Immature natural killer cell (primary cell): ENCODE measurements at regions not wholly inside any gene's neighbourhood (a gene's known extent, or its start where the extent isn't known, plus 50 kb on each side); places are given as distances from the start of the nearest gene placed in this dataset.

Source experiments
- DNase-seq, 3 donors: peaks; one replicate each; pipeline ENCODE4 v3.0.0; 2022; ENCODE audit warnings: mixed read lengths in 1 of 3
- H3K27ac Mint-ChIP-seq, 6 donors: one replicate each; pipeline ENCODE4 v1.8.0; 2020; ENCODE audit warnings: mixed read lengths in 6 of 6, mild to moderate bottlenecking in 5 of 6, inconsistent platforms in 4 of 6, moderate library complexity in 3 of 6
- H3K27me3 Mint-ChIP-seq, 3 donors: one replicate each; pipeline ENCODE4 v1.8.0; 2020 to 2021; ENCODE audit warnings: low read depth in 3 of 3, mild to moderate bottlenecking in 3 of 3, mixed read lengths in 3 of 3, moderate library complexity in 3 of 3, inconsistent platforms in 1 of 3
- H3K36me3 Mint-ChIP-seq, 3 donors: one replicate each; pipeline ENCODE4 v1.8.0; 2020; ENCODE audit warnings: mixed read lengths in 3 of 3, inconsistent platforms in 2 of 3, mild to moderate bottlenecking in 2 of 3
- H3K4me1 Mint-ChIP-seq, 2 donors: one replicate each; pipeline ENCODE4 v1.8.0; 2020; ENCODE audit warnings: inconsistent platforms in 2 of 2, mild to moderate bottlenecking in 2 of 2, mixed read lengths in 2 of 2, moderate library complexity in 1 of 2
- H3K4me3 Mint-ChIP-seq, 5 donors: one replicate each; pipeline ENCODE4 v1.8.0; 2020; ENCODE audit warnings: mild to moderate bottlenecking in 5 of 5, mixed read lengths in 5 of 5, inconsistent platforms in 3 of 5, moderate library complexity in 3 of 5
- H3K9me3 Mint-ChIP-seq, 6 donors: one replicate each; pipeline ENCODE4 v1.8.0; 2020; ENCODE audit warnings: mild to moderate bottlenecking in 6 of 6, mixed read lengths in 6 of 6, inconsistent platforms in 4 of 6, moderate library complexity in 3 of 6

DNA sequence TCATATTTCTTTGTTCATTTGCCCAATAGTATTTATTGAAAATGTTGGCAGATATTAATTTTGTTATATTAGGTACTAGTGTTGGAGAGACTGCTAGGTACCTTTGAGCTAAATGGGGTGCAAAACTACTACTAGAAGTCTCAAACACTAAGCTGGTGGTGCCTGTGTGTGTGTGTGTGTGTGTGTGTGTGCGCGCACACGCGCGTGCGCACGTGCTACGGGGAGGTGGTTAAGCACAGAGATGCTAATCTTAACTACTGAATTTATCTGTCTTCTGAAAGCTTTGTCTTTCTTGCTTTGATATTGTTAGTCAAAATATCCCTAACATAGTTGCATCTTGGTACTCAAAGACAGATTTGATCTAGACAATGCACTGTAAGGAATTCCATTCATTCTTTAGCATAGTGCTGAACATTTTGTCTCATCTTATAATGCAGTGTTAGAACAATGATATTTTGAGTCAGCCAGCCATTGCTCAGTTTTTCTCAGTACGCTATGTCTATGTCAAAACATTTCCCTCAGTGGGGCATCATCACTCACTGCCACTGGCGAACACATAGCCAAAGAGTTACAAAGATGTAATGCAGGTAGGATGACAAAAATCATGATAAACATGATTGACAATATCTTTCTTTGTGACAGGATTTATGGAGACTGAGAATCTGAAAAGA, 396.0 kb upstream of the RGPD4 start:
- no peak for DNase-seq
- Mint-ChIP-seq H3K9me3 (peaks cover 2 to 38% (median 16%) of the 10 kb centered on the region in 6 donors), H3K4me3 (no peak overlapping the region), H3K36me3 (no peaks in the 10 kb centered on the region), H3K27me3 (peaks cover 0 to 2% (median 1%) of the 10 kb centered on the region in 3 donors), H3K4me1 (no peaks in the 10 kb centered on the region), H3K27ac (no peak overlapping the region)

DNA sequence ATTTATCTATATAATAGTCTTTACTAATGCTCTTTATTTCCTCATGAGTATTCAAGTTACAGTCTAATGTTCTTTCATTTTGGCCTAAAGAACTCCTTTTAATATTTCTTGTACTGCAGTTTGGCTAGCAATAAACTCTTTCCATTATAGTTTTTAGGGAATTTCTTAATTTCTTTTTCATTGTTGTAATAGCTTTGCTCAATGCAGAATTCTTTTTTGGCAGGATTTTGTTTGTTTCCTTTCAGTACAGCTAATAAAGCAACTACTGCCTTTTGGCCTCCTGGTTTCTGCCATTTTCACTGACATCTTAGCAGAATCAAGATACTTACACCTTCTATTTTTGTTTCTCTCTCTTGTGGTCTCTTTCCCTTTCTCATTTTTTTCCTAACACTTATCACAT, 390.4 kb upstream of the RGPD4 start:
- Mint-ChIP-seq H3K4me3 (no peak overlapping the region), H3K27ac (no peak overlapping the region), H3K4me1 (no peaks in the 10 kb centered on the region), H3K9me3 (peaks cover under 1 to 25% (median 8%) of the 10 kb centered on the region in 6 donors), H3K27me3 (peaks cover 0 to 2% (median 0%) of the 10 kb centered on the region in 3 donors), H3K36me3 (no peaks in the 10 kb centered on the region)
- no peak for DNase-seq

- DNase-seq, result no peak
- Mint-ChIP-seq H3K27me3 (peaks cover 0 to 2% (median 0%) of the 10 kb centered on the region in 3 donors), H3K4me3 (no peak overlapping the region), H3K9me3 (peaks cover 0 to 23% (median 8%) of the 10 kb centered on the region in 6 donors), H3K4me1 (no peaks in the 10 kb centered on the region), H3K27ac (no peak overlapping the region), H3K36me3 (no peaks in the 10 kb centered on the region)
Observed at GRCh38 chr2:107437265-107437664, 389.4 kb upstream of the RGPD4 start.

DNA sequence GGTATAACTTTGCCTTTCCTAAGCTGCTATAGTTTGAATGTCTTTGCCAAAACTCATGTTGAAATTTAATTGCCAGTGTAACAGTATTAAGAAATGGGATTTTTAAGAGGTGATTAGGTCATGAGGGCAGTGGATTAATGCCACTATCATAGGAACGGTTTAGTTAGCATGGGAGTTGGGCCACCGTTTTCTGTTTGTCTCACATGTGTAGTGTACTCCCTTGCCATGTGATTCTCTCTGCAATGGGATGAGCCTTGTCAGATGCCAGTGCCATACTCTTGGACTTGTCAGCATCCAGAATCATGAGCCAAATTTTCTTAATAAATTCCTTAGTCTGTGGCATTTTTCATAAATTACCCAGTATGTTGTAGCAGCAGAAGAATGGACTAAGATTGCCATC, 388.9 kb upstream of the RGPD4 start:
- peaks cover 0 to 2% (median 0%) of the 10 kb centered on the region in 3 donors for H3K27me3 Mint-ChIP-seq
- peaks cover 0 to 23% (median 8%) of the 10 kb centered on the region in 6 donors for H3K9me3 Mint-ChIP-seq
- no peaks in the 10 kb centered on the region for H3K4me1 Mint-ChIP-seq
- DNase-seq, result no peak
- no peak overlapping the region for H3K27ac Mint-ChIP-seq
- H3K36me3 Mint-ChIP-seq, result no peaks in the 10 kb centered on the region
- H3K4me3 Mint-ChIP-seq, result no peak overlapping the region

DNA sequence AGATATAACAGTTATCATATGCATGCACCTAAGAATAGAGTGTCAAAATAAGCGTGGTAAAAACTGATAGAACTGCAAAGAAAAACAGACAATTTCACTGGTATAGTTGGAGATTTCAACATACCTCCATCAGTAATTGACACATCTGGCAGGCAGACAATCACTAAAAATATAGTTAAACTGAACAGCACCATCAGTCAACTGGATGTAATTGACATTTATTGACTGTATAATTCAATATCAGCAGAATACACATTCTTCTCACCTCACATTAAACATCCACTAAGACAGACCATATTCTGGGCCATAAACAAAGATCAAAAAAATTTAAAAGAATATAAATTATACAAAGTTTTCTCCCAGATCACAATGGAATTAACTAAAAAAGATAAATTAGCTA, 378.5 kb upstream of the RGPD4 start:
- no peak overlapping the region for H3K4me3 Mint-ChIP-seq
- no peak for DNase-seq
- no peaks in the 10 kb centered on the region for H3K36me3 Mint-ChIP-seq
- H3K27me3 Mint-ChIP-seq, result peaks cover 0 to 2% (median 0%) of the 10 kb centered on the region in 3 donors
- no peaks in the 10 kb centered on the region for H3K4me1 Mint-ChIP-seq
- peaks cover 2 to 20% (median 9%) of the 10 kb centered on the region in 6 donors for H3K9me3 Mint-ChIP-seq
- H3K27ac Mint-ChIP-seq, result no peak overlapping the region

GRCh38 chr2:107461301-107461700, 365.4 kb upstream of the RGPD4 start:
- no peak overlapping the region for H3K4me3 Mint-ChIP-seq
- H3K27ac Mint-ChIP-seq, result no peak overlapping the region
- H3K27me3 Mint-ChIP-seq, result peaks cover 0 to 3% (median 0%) of the 10 kb centered on the region in 3 donors
- DNase-seq, result no peak
- H3K36me3 Mint-ChIP-seq, result no peaks in the 10 kb centered on the region
- H3K4me1 Mint-ChIP-seq, result no peaks in the 10 kb centered on the region
- H3K9me3 Mint-ChIP-seq, result peaks cover 5 to 61% (median 16%) of the 10 kb centered on the region in 6 donors

DNA sequence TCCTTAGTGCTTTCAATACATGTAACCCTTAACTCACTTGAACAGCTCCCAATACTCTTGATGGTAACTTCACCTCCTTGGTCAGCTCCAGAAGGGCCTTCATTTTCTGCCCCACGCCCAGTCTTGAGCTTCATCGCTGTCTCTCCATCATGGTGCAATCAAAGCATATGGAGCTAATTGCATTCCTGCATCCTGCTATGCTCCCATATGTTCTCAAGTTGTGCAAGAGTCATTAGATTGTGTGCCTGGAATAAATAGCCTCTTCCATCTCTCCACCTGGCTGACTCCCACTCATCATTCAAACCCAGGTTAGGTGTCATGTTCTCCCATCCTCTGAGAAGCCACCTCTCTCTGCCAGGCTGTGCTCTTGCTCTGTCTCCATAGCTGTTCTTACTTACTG, 364.5 kb upstream of the RGPD4 start:
- peaks cover 0 to 3% (median 0%) of the 10 kb centered on the region in 3 donors for H3K27me3 Mint-ChIP-seq
- peaks cover 5 to 64% (median 17%) of the 10 kb centered on the region in 6 donors for H3K9me3 Mint-ChIP-seq
- H3K4me1 Mint-ChIP-seq, result no peaks in the 10 kb centered on the region
- no peak overlapping the region for H3K4me3 Mint-ChIP-seq
- H3K36me3 Mint-ChIP-seq, result no peaks in the 10 kb centered on the region
- no peak overlapping the region for H3K27ac Mint-ChIP-seq
- no peak for DNase-seq

- Mint-ChIP-seq H3K27ac (no peak overlapping the region), H3K27me3 (peaks cover 0 to 2% (median 0%) of the 10 kb centered on the region in 3 donors), H3K4me1 (no peaks in the 10 kb centered on the region), H3K9me3 (peaks cover 6 to 56% (median 19%) of the 10 kb centered on the region in 6 donors), H3K36me3 (no peaks in the 10 kb centered on the region), H3K4me3 (no peak overlapping the region)
- DNase-seq, result no peak
Observed at GRCh38 chr2:107466241-107466640, 360.5 kb upstream of the RGPD4 start.

DNA sequence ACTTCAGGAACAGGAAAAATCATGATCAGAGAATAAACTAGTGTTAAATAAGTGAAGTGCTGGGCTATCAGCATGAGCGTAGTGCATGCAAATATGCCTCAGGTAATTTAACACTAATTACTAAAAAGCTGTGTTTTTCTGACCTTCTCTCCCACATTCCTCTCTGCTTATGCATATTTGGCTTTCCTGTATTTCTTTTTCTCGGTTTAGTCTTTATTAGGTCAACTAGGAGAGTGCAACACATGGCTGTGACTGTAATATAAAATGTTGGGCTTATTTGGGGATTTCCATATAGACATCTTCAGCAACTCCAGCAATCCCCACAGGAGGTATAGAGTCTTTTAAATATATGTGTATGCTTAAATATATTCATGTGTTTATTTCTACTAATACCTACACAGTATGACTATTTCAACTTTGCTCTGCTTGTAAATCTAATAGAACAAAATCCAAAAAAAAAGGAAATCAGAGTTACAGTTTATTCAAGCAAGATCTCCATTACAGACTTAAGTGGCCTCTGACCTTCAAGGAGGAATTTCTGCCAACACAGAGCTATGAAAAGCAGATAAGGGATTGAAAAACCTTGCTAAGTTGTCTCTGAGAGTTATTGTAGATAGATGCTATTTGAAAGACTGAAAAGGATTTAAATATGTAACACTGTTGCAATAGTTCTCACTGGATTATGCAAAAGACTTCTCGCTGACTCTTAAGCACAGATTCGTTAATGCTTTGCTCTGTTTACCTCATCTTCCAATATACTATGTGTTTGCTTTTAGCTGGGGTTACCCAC, 359.5 kb upstream of the RGPD4 start:
- peaks cover 0 to 4% (median 0%) of the 10 kb centered on the region in 3 donors for H3K27me3 Mint-ChIP-seq
- no peaks in the 10 kb centered on the region for H3K4me1 Mint-ChIP-seq
- peaks cover 6 to 52% (median 17%) of the 10 kb centered on the region in 6 donors for H3K9me3 Mint-ChIP-seq
- H3K27ac Mint-ChIP-seq, result no peak overlapping the region
- no peak for DNase-seq
- H3K36me3 Mint-ChIP-seq, result no peaks in the 10 kb centered on the region
- H3K4me3 Mint-ChIP-seq, result no peak overlapping the region

DNA sequence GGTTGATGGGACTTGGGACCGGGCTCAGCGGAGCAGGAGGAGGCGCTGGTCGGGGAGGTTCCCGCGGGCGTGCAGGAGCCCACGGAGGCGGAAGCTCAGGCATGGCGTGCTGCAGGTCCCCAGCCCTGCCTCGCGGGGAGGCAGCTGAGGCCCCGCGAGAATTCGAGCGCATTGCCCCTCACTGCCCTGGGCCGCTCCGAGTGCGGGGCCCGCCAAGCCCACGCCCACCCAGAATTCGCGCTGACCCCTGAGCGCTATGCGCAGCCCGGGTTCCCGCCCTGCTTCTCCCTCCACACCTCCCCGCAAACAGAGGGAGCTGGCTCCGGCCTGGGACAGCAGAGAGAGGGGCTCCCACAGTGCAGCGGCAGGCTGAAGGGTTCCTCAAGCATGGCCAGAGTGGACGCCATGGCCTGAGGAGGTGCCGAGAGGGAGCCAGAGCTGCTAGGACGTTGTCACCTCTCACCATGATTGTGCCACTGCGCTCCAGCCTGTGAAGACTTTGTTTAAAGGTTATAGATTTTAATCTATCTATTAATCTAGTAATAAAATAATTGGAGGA, 357.2 kb upstream of the RGPD4 start:
- H3K36me3 Mint-ChIP-seq, result no peaks in the 10 kb centered on the region

GRCh38 chr2:107473150-107473549, 353.5 kb upstream of the RGPD4 start:
- DNase-seq, result no peak
- Mint-ChIP-seq H3K9me3 (peaks cover 5 to 49% (median 20%) of the 10 kb centered on the region in 6 donors), H3K36me3 (peaks cover 0 to 3% (median 0%) of the 10 kb centered on the region in 3 donors), H3K27me3 (peaks cover 0 to 2% (median 1%) of the 10 kb centered on the region in 3 donors), H3K4me1 (no peaks in the 10 kb centered on the region), H3K4me3 (no peak overlapping the region), H3K27ac (no peak overlapping the region)

More for the DNA sequence above, 357.2 kb upstream of the RGPD4 start:
- H3K4me1 Mint-ChIP-seq, result no peaks in the 10 kb centered on the region
- H3K27ac Mint-ChIP-seq, result no peak overlapping the region
- H3K4me3 Mint-ChIP-seq, result no peak overlapping the region
- peaks cover 4 to 56% (median 22%) of the 10 kb centered on the region in 6 donors for H3K9me3 Mint-ChIP-seq
- DNase-seq, result no peak
- H3K27me3 Mint-ChIP-seq, result peaks cover 0 to 2% (median 0%) of the 10 kb centered on the region in 3 donors

- Mint-ChIP-seq H3K4me1 (no peaks in the 10 kb centered on the region), H3K27me3 (peaks cover 0 to 3% (median 1%) of the 10 kb centered on the region in 3 donors), H3K4me3 (no peak overlapping the region), H3K36me3 (peaks cover 0 to 3% (median 0%) of the 10 kb centered on the region in 3 donors), H3K9me3 (peaks cover 3 to 54% (median 17%) of the 10 kb centered on the region in 6 donors), H3K27ac (no peak overlapping the region)
- DNase-seq, result no peak
Observed at GRCh38 chr2:107475859-107476258, 350.8 kb upstream of the RGPD4 start.

DNA sequence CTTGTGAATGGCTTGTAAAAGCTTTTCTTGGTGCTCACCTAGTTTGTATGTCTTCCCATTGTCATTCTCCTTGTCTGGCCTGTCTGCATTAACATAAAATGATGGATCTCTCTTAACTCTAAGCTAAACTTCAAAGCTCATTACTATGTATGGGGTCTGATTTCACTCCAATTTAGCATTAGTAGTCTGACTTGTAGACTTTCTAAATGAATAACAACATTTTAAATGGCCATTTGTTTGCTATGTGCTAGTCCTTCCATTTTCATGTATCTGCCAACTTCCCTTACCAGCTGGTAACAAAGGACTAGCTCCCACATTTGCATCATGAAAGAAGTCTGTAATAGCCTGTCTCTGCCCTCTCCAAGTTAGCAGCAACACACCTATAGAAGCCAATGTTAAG, 324.2 kb upstream of the RGPD4 start:
- no peaks in the 10 kb centered on the region for H3K36me3 Mint-ChIP-seq
- DNase-seq, result no peak
- no peaks in the 10 kb centered on the region for H3K27me3 Mint-ChIP-seq
- H3K27ac Mint-ChIP-seq, result no peak overlapping the region
- H3K4me3 Mint-ChIP-seq, result no peak overlapping the region
- H3K4me1 Mint-ChIP-seq, result no peaks in the 10 kb centered on the region
- peaks cover 0 to 23% (median 8%) of the 10 kb centered on the region in 6 donors for H3K9me3 Mint-ChIP-seq
